ENCODE measurements at regions not wholly inside any gene's neighbourhood (a gene's known extent, or its start where the extent isn't known, plus 50 kb on each side); places are given as distances from the start of the nearest gene placed in this dataset.
"Not testable (repeated sequence)": the region's sequence is repeated elsewhere in the genome, so short reads cannot be mapped to it uniquely, and the experiment has no call there.

DNA sequence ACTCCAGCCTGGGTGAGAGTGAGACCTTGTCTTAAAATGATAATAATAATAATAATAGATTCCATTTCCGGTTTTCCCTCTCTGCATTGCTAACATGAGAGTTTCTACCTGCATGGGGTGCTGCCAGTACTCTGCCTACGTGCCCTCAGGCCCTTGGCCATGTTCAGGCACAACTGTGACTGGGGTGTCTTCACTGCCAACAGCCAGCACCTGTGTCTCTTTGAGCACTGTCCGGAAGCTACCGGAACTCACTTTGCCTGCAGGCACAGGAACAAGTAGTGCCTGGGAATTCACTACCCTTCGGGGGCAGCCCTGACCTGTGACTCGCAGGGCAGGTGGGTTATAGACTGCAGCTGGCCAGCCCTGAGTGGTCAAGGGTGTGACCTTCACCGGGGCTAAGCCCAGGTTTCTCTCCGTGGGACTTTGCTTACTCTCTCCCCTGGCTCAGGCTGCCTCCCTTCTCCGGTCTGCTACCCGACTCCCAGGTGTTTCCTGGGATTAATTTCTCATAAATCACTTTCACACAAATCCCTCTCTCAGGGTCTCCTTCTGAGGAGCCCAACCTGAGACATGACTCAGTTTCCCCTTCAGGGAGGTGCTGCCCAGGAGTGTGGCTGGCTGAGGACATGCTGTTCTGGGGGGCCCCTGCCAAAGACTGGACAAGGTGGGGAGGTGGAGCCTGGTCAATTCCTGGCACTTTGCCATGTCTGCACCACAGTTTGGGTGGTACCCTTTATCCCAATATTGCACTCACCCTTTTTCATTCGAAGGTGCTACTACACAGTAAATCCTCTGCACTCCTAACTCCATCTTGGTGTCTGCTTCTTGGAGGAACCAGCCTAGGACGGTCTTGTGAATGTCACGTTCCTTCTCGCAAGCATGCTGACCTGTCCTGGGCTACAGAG is 79.5 kb upstream of the RALGAPA2 start:
- DNase-seq (ENCODE audit: low spot score), result no peak

DNA sequence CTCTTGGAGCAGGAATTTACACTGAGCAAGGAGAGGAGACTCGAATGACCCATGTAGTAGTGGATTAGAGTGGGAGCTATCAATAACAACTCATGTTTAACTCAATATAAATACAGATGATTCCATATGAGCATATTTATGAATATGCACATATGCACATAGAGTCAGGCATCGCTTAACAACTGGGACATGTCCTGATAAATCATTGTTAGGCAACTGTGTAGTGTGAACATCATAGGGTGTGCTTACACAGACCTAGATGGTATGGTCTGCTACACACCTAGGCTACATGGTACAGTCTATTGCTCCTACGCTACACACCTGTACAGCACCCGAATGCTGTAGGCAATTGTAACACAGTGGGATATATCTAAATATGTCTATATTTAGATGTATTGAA is 75.9 kb upstream of the RALGAPA2 start:
- DNase-seq (ENCODE audit: low spot score), result no peak

GRCh38 chr20:20786428-20786827 is 74.0 kb upstream of the RALGAPA2 start:
- no peak for DNase-seq (ENCODE audit: low spot score)

DNA sequence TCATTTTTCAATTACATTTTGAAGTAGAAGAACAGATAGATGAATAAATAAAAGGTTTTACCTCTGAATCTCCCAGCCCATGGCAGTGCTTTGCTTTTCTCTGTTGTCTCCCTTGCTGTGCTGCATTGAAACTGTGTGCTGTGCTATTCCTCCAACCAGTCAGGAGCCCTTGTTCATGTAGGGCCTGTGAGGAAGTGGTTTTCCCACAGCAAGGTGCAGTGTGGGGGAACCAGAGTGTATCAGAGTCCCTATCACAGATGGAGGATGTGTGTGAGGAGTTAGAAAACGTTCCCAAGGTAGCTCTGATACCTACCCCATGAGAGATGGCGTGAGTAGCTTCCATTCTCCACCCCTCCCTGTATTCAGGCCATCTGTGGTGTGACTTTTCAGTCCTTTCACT is 72.8 kb upstream of the RALGAPA2 start:
- no peak for DNase-seq (ENCODE audit: low spot score)

DNA sequence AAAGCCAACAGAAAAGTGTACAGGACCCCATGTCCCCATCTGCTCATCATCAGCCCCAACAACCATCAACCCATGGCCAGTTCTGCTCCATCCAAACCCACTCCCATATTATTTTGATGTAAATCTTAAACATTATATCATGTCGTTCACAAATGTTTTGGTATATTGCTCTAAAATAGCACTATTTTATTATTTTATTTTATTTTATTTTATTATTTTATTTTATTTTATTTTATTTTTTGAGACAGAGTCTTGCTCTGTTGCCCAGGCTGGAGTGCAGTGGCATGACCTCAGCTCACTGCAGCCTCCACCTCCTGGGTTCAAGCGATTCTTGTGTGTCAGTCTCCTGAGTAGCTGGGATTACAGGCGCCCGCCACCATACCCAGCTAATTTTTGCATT is 72.0 kb upstream of the RALGAPA2 start:
- not testable (repeated sequence) for DNase-seq (ENCODE audit: low spot score)

- no peak for DNase-seq (ENCODE audit: low spot score)
Observed at GRCh38 chr20:20783450-20783849, 71.0 kb upstream of the RALGAPA2 start.

GRCh38 chr20:20782755-20783154 is 70.3 kb upstream of the RALGAPA2 start:
- DNase-seq (ENCODE audit: low spot score), result no peak

- DNase-seq (ENCODE audit: low spot score), result no peak
Observed at GRCh38 chr20:20782231-20782630, 69.8 kb upstream of the RALGAPA2 start.

GRCh38 chr20:20781029-20781428 is 68.6 kb upstream of the RALGAPA2 start:
- DNase-seq (ENCODE audit: low spot score), result no peak

GRCh38 chr20:20780127-20780824 is 67.8 kb upstream of the RALGAPA2 start:
- DNase-seq (ENCODE audit: low spot score), result peak; percentile 20

- DNase-seq (ENCODE audit: low spot score), result no peak
Observed at GRCh38 chr20:20778676-20779075, 66.2 kb upstream of the RALGAPA2 start.

- DNase-seq (ENCODE audit: low spot score), result no peak
Observed at GRCh38 chr20:20772497-20773085, 60.1 kb upstream of the RALGAPA2 start.

DNA sequence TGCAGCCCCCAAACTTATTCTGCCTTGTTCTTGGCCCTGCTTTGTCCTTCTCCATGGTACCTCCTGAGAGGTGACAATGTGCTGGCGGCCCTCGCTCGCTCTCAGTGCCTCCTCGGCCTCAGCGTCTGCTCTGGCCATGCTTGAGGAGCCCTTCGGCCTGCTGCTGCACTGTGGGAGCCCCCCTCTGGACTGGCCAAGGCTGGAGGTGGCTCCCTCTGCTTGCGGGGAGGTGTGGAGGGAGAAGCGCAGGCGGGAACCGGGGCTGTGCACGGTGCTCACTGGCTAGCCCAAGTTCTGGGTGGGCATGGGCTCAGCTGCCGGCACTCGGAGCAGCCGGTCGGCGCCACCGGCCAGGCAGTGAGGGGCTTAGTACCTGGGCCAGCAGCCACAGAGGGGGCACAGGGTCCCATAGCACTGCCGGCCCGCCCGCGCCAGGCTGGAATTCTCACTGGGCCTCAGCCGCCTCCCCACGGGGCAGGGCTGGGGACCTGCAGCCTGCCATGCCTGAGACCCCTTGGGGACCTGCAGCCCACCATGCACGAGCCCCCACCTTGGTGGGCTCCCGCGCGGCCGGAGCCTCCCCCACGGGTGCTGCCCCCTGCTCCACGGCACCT is 55.9 kb upstream of the RALGAPA2 start:
- DNase-seq (ENCODE audit: low spot score), result no peak

GRCh38 chr20:20765696-20766365 is 53.4 kb upstream of the RALGAPA2 start:
- DNase-seq (ENCODE audit: low spot score), result no peak

DNA sequence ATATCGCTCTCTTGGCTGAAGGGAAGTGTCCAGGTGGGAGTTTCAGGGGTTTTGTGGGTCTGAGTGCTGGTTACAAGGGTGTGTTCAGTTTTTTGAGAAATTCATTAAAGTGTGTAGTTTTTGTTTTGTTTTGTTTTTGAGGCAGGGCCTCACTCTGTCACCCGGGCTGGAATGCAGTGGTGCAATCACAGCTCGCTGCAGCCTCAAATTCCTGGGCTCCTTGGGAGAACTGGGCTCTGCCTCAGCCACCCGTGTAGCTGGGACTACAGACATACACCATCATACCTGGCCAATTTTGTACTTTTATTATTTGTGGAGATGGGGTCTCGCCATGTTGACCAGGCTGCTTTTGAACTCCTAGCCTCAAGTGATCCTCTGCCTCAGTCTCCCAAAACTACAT is 51.2 kb upstream of the RALGAPA2 start:
- no peak for DNase-seq (ENCODE audit: low spot score)
